ENCODE measurements at regions not wholly inside any gene's neighbourhood (a gene's known extent, or its start where the extent isn't known, plus 50 kb on each side); places are given as distances from the start of the nearest gene placed in this dataset.
A peak's percentile ranks its signal among the peaks of the same experiment; 100 is the strongest.
"Not testable (repeated sequence)": the region's sequence is repeated elsewhere in the genome, so short reads cannot be mapped to it uniquely, and the experiment has no call there.

DNA sequence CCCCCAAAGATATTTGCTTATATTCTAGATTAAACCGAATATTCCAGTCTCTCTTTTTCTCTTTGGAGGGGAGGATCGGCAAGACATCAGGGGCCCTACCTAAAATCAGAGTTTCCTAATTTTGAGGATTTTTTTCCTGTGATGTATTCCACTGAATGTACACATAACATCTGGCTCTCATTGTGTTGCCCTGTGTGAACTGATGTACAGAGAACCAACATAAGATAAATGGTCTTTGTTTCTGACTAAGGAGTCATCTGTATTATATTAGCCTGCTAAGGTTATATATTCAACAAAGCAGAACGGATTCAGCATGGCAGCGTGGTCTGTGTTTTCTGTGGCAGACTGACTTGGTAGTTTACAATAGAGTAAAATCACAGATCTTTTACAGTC is 114.8 kb upstream of the NCAM2 start:
- Histone ChIP-seq H3K9me3 (no peaks in the 10 kb centered on the region), H3K4me3 (no peak overlapping the region), H3K36me3 (no peaks in the 10 kb centered on the region), H3K27ac (no peak overlapping the region), H3K4me1 (no peaks in the 10 kb centered on the region), H3K27me3 (no peaks in the 10 kb centered on the region)
- WGBS = 68% methylated on average over 4 of the region's 4 CpGs
- no peak for DNase-seq (ENCODE audit: low spot score in 2 of 2)
- TF ChIP-seq POLR2A (IDR thresholded peaks at IDR 0.05) (no peak), POLR2AphosphoS5 (IDR thresholded peaks at IDR 0.05) (no peak)

DNA sequence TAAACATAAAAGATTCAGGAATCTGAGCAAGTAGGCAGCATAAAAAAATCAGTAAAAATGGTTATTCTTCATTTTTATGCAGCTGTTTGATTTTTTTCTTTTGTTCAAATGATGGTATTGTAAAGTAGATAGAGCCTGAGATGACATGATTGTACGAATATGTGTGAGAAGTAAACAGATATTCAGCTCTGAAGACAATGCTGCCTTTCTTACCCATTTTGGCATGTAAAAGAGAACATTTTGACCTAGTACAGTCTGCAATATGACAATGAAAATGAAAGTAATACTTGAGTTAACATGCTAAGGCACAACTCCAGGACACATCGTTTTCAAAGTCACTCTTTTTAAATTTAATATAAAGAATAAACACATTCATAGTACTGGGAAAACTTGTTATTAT is 95.7 kb upstream of the NCAM2 start:
- H3K27ac ChIP-seq = peak overlapping the region; percentile 56
- TF ChIP-seq POLR2AphosphoS5 (IDR thresholded peaks at IDR 0.05) = no peak
- TF ChIP-seq, protein P1, sequence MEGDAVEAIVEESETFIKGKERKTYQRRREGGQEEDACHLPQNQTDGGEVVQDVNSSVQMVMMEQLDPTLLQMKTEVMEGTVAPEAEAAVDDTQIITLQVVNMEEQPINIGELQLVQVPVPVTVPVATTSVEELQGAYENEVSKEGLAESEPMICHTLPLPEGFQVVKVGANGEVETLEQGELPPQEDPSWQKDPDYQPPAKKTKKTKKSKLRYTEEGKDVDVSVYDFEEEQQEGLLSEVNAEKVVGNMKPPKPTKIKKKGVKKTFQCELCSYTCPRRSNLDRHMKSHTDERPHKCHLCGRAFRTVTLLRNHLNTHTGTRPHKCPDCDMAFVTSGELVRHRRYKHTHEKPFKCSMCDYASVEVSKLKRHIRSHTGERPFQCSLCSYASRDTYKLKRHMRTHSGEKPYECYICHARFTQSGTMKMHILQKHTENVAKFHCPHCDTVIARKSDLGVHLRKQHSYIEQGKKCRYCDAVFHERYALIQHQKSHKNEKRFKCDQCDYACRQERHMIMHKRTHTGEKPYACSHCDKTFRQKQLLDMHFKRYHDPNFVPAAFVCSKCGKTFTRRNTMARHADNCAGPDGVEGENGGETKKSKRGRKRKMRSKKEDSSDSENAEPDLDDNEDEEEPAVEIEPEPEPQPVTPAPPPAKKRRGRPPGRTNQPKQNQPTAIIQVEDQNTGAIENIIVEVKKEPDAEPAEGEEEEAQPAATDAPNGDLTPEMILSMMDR (IDR thresholded peaks at IDR 0.05) = no peak
- TF ChIP-seq POLR2A (IDR thresholded peaks at IDR 0.05) = no peak
- TF ChIP-seq EP300 (IDR thresholded peaks at IDR 0.05) = no peak
- no peak for DNase-seq (ENCODE audit: low spot score in 2 of 2)
- H3K36me3 ChIP-seq = no peaks in the 10 kb centered on the region
- WGBS = 23% methylated on average over 2 of the region's 2 CpGs
- peaks cover 9% of the 10 kb centered on the region for H3K4me1 ChIP-seq
- H3K9me3 ChIP-seq = no peaks in the 10 kb centered on the region
- no peak overlapping the region for H3K4me3 ChIP-seq
- no peaks in the 10 kb centered on the region for H3K27me3 ChIP-seq

DNA sequence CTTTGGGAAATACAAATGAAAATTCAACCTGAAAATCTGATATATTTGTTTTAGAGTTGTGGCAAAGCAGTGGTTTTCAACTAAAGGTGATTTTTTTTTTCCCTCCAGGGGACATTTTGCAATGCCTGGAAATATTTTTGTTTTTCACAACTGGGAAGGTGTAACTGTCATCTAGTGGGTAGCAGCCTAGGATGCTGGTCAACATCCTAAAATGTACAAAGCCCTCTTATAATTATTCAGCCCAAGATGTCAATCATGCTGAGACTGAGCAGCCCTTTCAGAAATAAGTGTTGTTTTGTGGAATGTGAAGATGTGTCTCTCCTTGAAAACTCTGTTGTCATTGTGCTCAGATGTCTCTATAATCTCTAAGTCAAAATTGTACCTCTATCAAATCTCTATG is 95.2 kb upstream of the NCAM2 start:
- H3K27ac ChIP-seq = peak overlapping the region; percentile 56
- H3K4me3 ChIP-seq = no peak overlapping the region
- no peak for TF ChIP-seq EP300 (IDR thresholded peaks at IDR 0.05)
- TF ChIP-seq, protein P1 (IDR thresholded peaks at IDR 0.05) = no peak
- no peak for TF ChIP-seq POLR2AphosphoS5 (IDR thresholded peaks at IDR 0.05)
- TF ChIP-seq POLR2A (IDR thresholded peaks at IDR 0.05) = no peak
- no peaks in the 10 kb centered on the region for H3K9me3 ChIP-seq
- peaks cover 9% of the 10 kb centered on the region for H3K4me1 ChIP-seq
- no peaks in the 10 kb centered on the region for H3K36me3 ChIP-seq
- DNase-seq (ENCODE audit: low spot score in 2 of 2) = no peak
- H3K27me3 ChIP-seq = no peaks in the 10 kb centered on the region

- H3K27ac ChIP-seq; H3K36me3 ChIP-seq; H3K4me3 ChIP-seq; H3K9me3 ChIP-seq; H3K4me1 ChIP-seq; DNase-seq (ENCODE audit: low spot score in 2 of 2); H3K27me3 ChIP-seq: not testable (repeated sequence)
- 94% methylated on average over 13 of the region's 13 CpGs for WGBS
Observed at GRCh38 chr21:20927555-20927954, 70.7 kb upstream of the NCAM2 start.

DNA sequence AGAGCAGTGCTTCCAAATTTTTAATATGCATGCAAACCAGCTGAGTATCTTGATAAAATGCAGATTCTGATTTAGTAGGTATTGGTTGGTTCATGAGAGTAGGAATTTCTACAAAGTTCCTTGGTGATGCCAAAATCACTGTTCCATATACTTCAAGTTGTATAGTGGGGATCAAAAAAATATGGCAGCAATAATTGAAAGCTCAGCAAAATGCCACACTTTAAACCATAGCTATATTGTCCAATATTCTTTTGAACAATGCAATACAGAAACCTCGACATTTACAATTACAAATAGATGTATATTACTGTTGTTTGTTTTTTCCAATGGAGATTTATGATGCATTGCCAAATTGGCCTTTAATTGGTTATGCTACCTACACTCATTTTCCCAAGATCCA is 55.7 kb upstream of the NCAM2 start:
- Histone ChIP-seq H3K4me3 (no peak overlapping the region), H3K27ac (no peak overlapping the region), H3K36me3 (no peaks in the 10 kb centered on the region), H3K27me3 (no peaks in the 10 kb centered on the region), H3K9me3 (no peaks in the 10 kb centered on the region), H3K4me1 (no peaks in the 10 kb centered on the region)
- WGBS = 84% methylated on average over 1 of the region's 1 CpG
- TF ChIP-seq, protein P1 (IDR thresholded peaks at IDR 0.05) = no peak
- TF ChIP-seq POLR2A (IDR thresholded peaks at IDR 0.05) (no peak), EP300 (IDR thresholded peaks at IDR 0.05) (no peak), POLR2AphosphoS5 (IDR thresholded peaks at IDR 0.05) (no peak)
- DNase-seq (ENCODE audit: low spot score in 2 of 2) = no peak

DNA sequence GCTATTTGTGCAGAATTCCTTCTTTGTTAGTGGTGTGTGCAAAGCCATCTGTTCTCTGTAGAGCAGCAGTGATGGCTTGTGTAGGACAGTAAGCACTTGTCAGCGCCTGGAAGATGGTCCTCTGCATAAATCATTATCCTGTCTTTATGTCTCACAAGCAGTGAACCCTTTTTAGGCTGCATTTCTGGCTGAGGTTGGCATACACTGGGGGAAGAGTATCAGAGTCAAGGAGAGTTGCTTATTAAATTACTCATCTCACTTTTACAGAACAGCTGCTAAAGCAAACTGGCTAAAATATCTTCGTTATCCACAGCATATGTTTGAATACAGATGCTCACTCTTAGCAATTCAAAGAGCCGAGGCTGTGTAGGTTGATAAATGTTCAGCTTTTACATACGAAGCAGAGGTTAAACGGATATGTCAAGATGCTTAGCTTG is 54.6 kb upstream of the NCAM2 start:
- Histone ChIP-seq H3K9me3 (no peaks in the 10 kb centered on the region), H3K4me3 (no peak overlapping the region), H3K27ac (no peak overlapping the region), H3K27me3 (no peaks in the 10 kb centered on the region), H3K36me3 (no peaks in the 10 kb centered on the region), H3K4me1 (no peaks in the 10 kb centered on the region)
- DNase-seq (ENCODE audit: low spot score in 2 of 2) = no peak
- TF ChIP-seq, protein P1 (IDR thresholded peaks at IDR 0.05) = no peak
- TF ChIP-seq POLR2A (IDR thresholded peaks at IDR 0.05) (no peak), POLR2AphosphoS5 (IDR thresholded peaks at IDR 0.05) (no peak), EP300 (IDR thresholded peaks at IDR 0.05) (no peak)
- 51% methylated on average over 5 of the region's 5 CpGs for WGBS
